GM23248 (cell line): ENCODE measurements at regions not wholly inside any gene's neighbourhood (a gene's known extent, or its start where the extent isn't known, plus 50 kb on each side); places are given as distances from the start of the nearest gene placed in this dataset.

Source experiments
- EZH2 ChIP-seq: fragments of 200-600 bp; sonication (generic); IDR thresholded peaks from 2 replicates; pipeline ENCODE4 v1.6.1; 2018; ENCODE audit warnings: antibody characterized with exemption, mild to moderate bottlenecking; ENCODE audit not compliant: insufficient read depth, poor library complexity, severe bottlenecking
- EZH2phosphoT487 ChIP-seq: fragments of 200-600 bp; sonication (generic); IDR thresholded peaks from 2 replicates; pipeline ENCODE4 v1.6.1; 2018; ENCODE audit warnings: antibody characterized with exemption, moderate library complexity, mild to moderate bottlenecking, low read depth; ENCODE audit not compliant: insufficient read depth

GRCh38 chr14:40713387-40713786, 893.3 kb upstream of the LRFN5 start:
- TF ChIP-seq EZH2 (no peak), EZH2phosphoT487 (no peak)
